SK-N-SH (cell line): ENCODE measurements at regions not wholly inside any gene's neighbourhood (a gene's known extent, or its start where the extent isn't known, plus 50 kb on each side); places are given as distances from the start of the nearest gene placed in this dataset.

Experiments used
- CTCF ChIA-PET: fragments of 300-600, 350-600 bp; formaldehyde crosslinking; extraction: SDS; loops from one replicate; lab custom pipeline; 2021; lab: Yijun Ruan, JAX
- POLR2A ChIA-PET: fragments of 350-600 bp; sonication (Branson Sonifier 250); formaldehyde crosslinking; extraction: SDS; loops from one replicate; lab custom pipeline; 2020; ENCODE audit warnings: antibody characterized with exemption, inconsistent platforms; lab: Yijun Ruan, JAX
- DNase-seq: peaks from one replicate; pipeline ENCODE4 v3.0.0; 2012
- H2AFZ ChIP-seq: fragments of 200-600 bp; sonication (generic); 2 replicates; pipeline ENCODE4 v1.8.1; 2016; ENCODE audit warnings: antibody characterized with exemption, mild to moderate bottlenecking, low read depth
- H3F3A ChIP-seq: fragments of 200-600 bp; sonication (generic); replicated peaks from 2 replicates; pipeline ENCODE3; 2016; ENCODE audit warnings: antibody characterized with exemption, mild to moderate bottlenecking; ENCODE audit not compliant: insufficient read depth
- H3K27ac ChIP-seq, 2 experiments: fragments of 200-500 bp in 1 of 2; fragments of 200-600 bp in 1 of 2; sonication (Bioruptor generic) in 1 of 2; sonication (generic), shearing (Covaris generic) in 1 of 2; 2 replicates each; pipeline versions ENCODE4 v1.5.1 to v1.6.1; 2014 to 2016; ENCODE audit warnings: low read depth in 2 of 2, inconsistent platforms in 1 of 2, low read length in 1 of 2, mild to moderate bottlenecking in 1 of 2, mixed read lengths in 1 of 2
- H3K27me3 ChIP-seq: fragments of 200-600 bp; sonication (generic), shearing (Covaris generic); 2 replicates; pipeline ENCODE4 v1.6.1; 2016; ENCODE audit warnings: mixed run types; ENCODE audit not compliant: insufficient read depth
- H3K36me3 ChIP-seq, 2 experiments: fragments of 200-500 bp in 1 of 2; fragments of 200-600 bp in 1 of 2; sonication (Bioruptor generic) in 1 of 2; sonication (generic) in 1 of 2; replicated peaks in 1 of 2; 2 replicates each; pipeline versions ENCODE3 to v1.5.1; 2014 to 2016; ENCODE audit warnings: low read length in 1 of 2, mild to moderate bottlenecking in 1 of 2; ENCODE audit not compliant: insufficient read depth in 2 of 2, control insufficient read depth in 1 of 2
- H3K4me1 ChIP-seq, 2 experiments: fragments of 200-500 bp in 1 of 2; fragments of 200-600 bp in 1 of 2; sonication (Bioruptor generic) in 1 of 2; sonication (generic), shearing (Covaris generic) in 1 of 2; 2 replicates each; pipeline versions ENCODE4 v1.5.1 to v1.6.1; 2014 to 2016; ENCODE audit warnings: low read depth in 1 of 2, low read length in 1 of 2, mixed run types in 1 of 2; ENCODE audit not compliant: insufficient read depth in 2 of 2, control insufficient read depth in 1 of 2
- H3K4me2 ChIP-seq: fragments of 200-600 bp; sonication (generic), shearing (Covaris generic); 2 replicates; pipeline ENCODE4 v1.6.1; 2017; ENCODE audit warnings: mixed run types
- H3K4me3 ChIP-seq, 2 experiments: fragments of 200-500 bp in 1 of 2; fragments of 200-600 bp in 1 of 2; sonication (Bioruptor generic) in 1 of 2; sonication (generic), shearing (Covaris generic) in 1 of 2; 2 replicates each; pipeline versions ENCODE4 v1.5.1 to v1.8.1; 2014 to 2016; ENCODE audit warnings: low read depth in 2 of 2, inconsistent platforms in 1 of 2, low read length in 1 of 2, mild to moderate bottlenecking in 1 of 2, mixed read lengths in 1 of 2, moderate library complexity in 1 of 2
- H3K79me2 ChIP-seq: fragments of 200-600 bp; sonication (generic); 2 replicates; pipeline ENCODE4 v1.8.1; 2017; ENCODE audit warnings: mild to moderate bottlenecking; ENCODE audit not compliant: insufficient read depth
- H3K9ac ChIP-seq: fragments of 200-600 bp; sonication (generic); 2 replicates; pipeline ENCODE4 v1.6.1; 2017; ENCODE audit warnings: mixed run types
- H3K9me2 ChIP-seq: fragments of 200-600 bp; sonication (generic); 2 replicates; pipeline ENCODE4 v1.6.1; 2017; ENCODE audit warnings: mixed run types
- H3K9me3 ChIP-seq: fragments of 200-600 bp; sonication (generic); 2 replicates; pipeline ENCODE4 v1.6.1; 2017; ENCODE audit warnings: mixed run types, mild to moderate bottlenecking, moderate library complexity
- H4K20me1 ChIP-seq: fragments of 200-600 bp; sonication (generic); 2 replicates; pipeline ENCODE4 v1.6.1; 2017; ENCODE audit warnings: mild to moderate bottlenecking, mixed run types; ENCODE audit not compliant: insufficient read depth
- ELF1 ChIP-seq: IDR thresholded peaks from 2 replicates; pipeline ENCODE4 v1.4.0; 2012
- EZH2phosphoT487 ChIP-seq: fragments of 200-600 bp; sonication (generic); IDR thresholded peaks from 2 replicates; pipeline ENCODE4 v1.6.1; 2017; ENCODE audit warnings: low read depth, mixed run types, mild to moderate bottlenecking, antibody characterized with exemption, moderate library complexity, borderline replicate concordance
- FOSL2 ChIP-seq: IDR thresholded peaks from 2 replicates; pipeline ENCODE4 v1.4.0; 2012; ENCODE audit warnings: low read depth, mild to moderate bottlenecking, moderate library complexity, borderline replicate concordance
- FOXJ3 ChIP-seq: sonication (generic); formaldehyde crosslinking; IDR thresholded peaks from 2 replicates; pipeline ENCODE4 v1.5.1; 2020; ENCODE audit warnings: mild to moderate bottlenecking, missing genetic modification reagents
- JUND ChIP-seq: IDR thresholded peaks from 2 replicates; pipeline ENCODE4 v1.4.0; 2012
- MAX ChIP-seq: IDR thresholded peaks from 2 replicates; pipeline ENCODE4 v1.4.0; 2012; ENCODE audit warnings: low read depth
- MEF2A ChIP-seq: IDR thresholded peaks from 2 replicates; pipeline ENCODE4 v1.4.0; 2012; ENCODE audit warnings: low read depth, borderline replicate concordance
- NRF1 ChIP-seq: IDR thresholded peaks from 2 replicates; pipeline ENCODE4 v1.6.1; 2012; ENCODE audit warnings: low read depth, mild to moderate bottlenecking, low read length
- PBX3 ChIP-seq: IDR thresholded peaks from 2 replicates; pipeline ENCODE4; 2012
- RAD21 ChIP-seq: IDR thresholded peaks from 2 replicates; pipeline ENCODE4 v1.6.1; 2012; ENCODE audit warnings: mild to moderate bottlenecking, low read length
- RCOR1 ChIP-seq: fragments of 150-350 bp; IDR thresholded peaks from 2 replicates; pipeline ENCODE4 v1.6.1; 2017; ENCODE audit warnings: antibody characterized with exemption, low read length
- RFX5 ChIP-seq: IDR thresholded peaks from 2 replicates; pipeline ENCODE4 v1.6.1; 2012; ENCODE audit warnings: mild to moderate bottlenecking, improper control_type of control experiment, low read length
- TEAD4 ChIP-seq: IDR thresholded peaks from 2 replicates; pipeline ENCODE4 v1.4.0; 2012; ENCODE audit warnings: mild to moderate bottlenecking, borderline replicate concordance; ENCODE audit not compliant: insufficient read depth
- WGBS: methylation state at CpG from one replicate; pipeline ENCODE4 v1.1.6; 2017; ENCODE audit warnings: low lambda C conversion rate; 5-methylcytosine and 5-hydroxymethylcytosine counted together

DNA sequence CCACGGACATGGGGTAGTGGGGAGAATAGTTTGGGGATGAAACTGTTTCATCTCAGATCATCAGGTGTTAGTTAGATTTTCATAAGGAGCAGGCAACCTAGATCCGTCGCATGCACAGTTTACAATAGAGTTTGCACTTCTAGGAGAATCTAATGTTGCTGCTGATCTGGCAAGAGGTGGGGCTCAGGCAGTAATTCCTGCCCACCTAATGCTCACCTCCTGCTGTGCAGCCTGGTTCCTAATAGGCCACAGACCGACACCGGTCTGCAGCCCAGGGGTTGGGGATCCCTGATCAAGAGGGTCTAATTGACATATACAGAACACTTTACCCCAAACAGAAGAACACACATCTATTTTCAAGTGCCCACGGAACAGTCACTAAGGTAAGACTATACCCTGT, 275.1 kb downstream of the PTPRU start:
- Histone ChIP-seq H3K79me2 (no peaks in the 10 kb centered on the region), H3K36me3 (no peaks in the 10 kb centered on the region), H3K9me3 (no peaks in the 10 kb centered on the region), H2AFZ (no peak overlapping the region), H3K4me2 (no peak overlapping the region), H3K27me3 (no peaks in the 10 kb centered on the region), H3K9ac (no peak overlapping the region), H3F3A (no peaks in the 10 kb centered on the region), H4K20me1 (no peaks in the 10 kb centered on the region), H3K27ac (no peak overlapping the region), H3K9me2 (no peaks in the 10 kb centered on the region), H3K4me3 (no peak overlapping the region), H3K4me1 (peaks cover 0 to 28% of the 10 kb centered on the region in 2 experiments; a peak in 2 of 4 replicates)
- CTCF ChIA-PET: no interaction called here
- DNase-seq: no peak
- TF ChIP-seq FOSL2: no peak
- no peak for TF ChIP-seq TEAD4
- no peak for TF ChIP-seq ELF1
- no peak for TF ChIP-seq PBX3
- no peak for TF ChIP-seq RCOR1
- TF ChIP-seq EZH2phosphoT487: no peak
- TF ChIP-seq RAD21: no peak
- WGBS: 42% methylated on average over 5 of the region's 6 CpGs
- POLR2A ChIA-PET: no interaction called here

DNA sequence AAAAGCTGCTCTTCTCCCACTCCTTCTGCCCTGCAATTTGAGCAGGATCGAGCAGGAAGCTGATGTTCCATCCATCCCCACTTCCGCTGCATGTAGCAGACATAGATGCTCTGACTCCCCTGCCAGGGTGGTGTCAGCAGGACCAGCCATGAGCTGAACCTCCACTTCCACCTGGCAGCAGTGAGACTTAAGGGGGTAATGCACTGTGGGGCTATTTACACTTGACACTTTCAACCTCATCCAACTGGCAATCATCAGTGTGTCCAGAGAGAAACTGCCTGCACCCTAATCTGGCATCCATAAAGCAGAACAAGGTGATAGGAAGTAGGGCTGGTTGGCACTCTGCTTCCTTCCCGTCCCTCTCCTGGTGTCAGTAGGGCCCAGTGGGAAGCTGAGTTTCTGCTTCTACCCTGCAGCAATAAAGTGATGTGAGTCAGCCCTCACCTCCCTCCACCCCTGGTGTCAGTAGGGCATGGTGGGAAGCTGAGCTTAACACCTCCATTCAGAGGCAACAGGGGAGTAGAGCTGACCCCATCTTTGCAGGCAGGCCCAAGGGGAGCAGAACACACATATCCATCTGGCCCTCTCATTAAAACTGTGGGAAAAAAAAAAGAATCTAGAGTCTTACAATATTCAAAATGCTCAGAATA, 272.3 kb downstream of the PTPRU start:
- no peak overlapping the region for H2AFZ ChIP-seq
- H3K4me1 ChIP-seq: peaks cover 0 to 26% of the 10 kb centered on the region in 2 experiments; a peak in 1 of 4 replicates
- H3K79me2 ChIP-seq: no peaks in the 10 kb centered on the region
- no peaks in the 10 kb centered on the region for H3K9me3 ChIP-seq
- ChIA-PET POLR2A (no interaction called here), CTCF (interaction anchor here (0.7 to 1.3 kb wide), 2 partner anchors 18 to 98 kb away, joined by 3 read pairs; no protein-coding TSS in a partner anchor)
- no peak for DNase-seq
- no peak overlapping the region for H3K4me3 ChIP-seq
- no peak overlapping the region for H3K4me2 ChIP-seq
- no peaks in the 10 kb centered on the region for H3K36me3 ChIP-seq
- no peaks in the 10 kb centered on the region for H3F3A ChIP-seq
- no peak for TF ChIP-seq RFX5
- TF ChIP-seq PBX3: no peak
- TF ChIP-seq JUND: no peak
- no peak for TF ChIP-seq MEF2A
- TF ChIP-seq MAX: no peak
- TF ChIP-seq NRF1: no peak
- no peak for TF ChIP-seq FOXJ3 (CRISPR knock-in tag)
- no peak for TF ChIP-seq FOSL2
- no peak for TF ChIP-seq RCOR1
- H4K20me1 ChIP-seq: no peaks in the 10 kb centered on the region
- H3K27ac ChIP-seq: no peak overlapping the region
- H3K9ac ChIP-seq: no peak overlapping the region
- H3K27me3 ChIP-seq: no peaks in the 10 kb centered on the region; the same call in 1 of the 2 replicates
- H3K9me2 ChIP-seq: no peaks in the 10 kb centered on the region
- 36% methylated on average over 3 of the region's 3 CpGs for WGBS
